ENCODE measurements at regions not wholly inside any gene's neighbourhood (a gene's known extent, or its start where the extent isn't known, plus 50 kb on each side); places are given as distances from the start of the nearest gene placed in this dataset.
A peak's percentile ranks its signal among the peaks of the same experiment; 100 is the strongest.

DNA sequence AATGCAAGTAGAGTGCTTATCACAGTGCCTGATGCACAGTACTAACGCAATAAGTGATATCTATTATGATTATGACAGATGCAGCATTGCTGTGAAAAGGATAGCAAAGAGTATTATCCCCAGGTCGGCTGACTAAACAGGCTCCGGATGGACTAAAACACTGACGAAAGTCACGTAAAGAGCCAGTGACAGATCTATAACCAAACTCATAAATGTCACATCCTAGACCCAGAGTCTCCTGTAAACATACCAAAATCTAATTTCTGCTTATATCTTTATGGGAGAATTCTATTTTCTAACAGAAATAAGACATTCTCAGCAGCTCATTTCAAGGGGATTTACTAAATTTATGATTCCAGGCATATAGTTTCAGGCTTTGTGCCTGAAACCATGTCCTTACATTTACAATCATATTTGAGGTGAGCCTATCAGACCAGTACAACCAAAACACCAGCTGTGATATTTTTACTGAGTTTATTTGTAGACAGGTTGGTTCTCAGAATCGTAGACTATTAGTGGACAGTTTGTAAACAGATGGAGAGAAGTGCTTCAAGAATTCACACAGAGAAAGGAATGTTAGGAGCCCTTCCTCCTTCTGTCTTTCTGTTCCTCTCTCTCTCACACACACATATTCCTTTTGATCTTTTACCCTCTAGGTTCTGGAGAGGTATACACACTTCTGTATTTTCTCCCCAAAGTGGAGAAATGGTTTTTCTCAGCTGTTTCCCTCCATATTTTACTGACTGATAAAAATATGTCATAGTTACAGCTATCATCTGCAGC, 52.4 kb upstream of the WDR26 start:
- Histone ChIP-seq H3K4me3 (no peak overlapping the region), H3K36me3 (no peaks in the 10 kb centered on the region), H3K27me3 (no peaks in the 10 kb centered on the region), H3K4me1 (no peaks in the 10 kb centered on the region), H3K27ac (no peak overlapping the region), H3K9me3 (no peaks in the 10 kb centered on the region)
- intact Hi-C loops (cut with DNase I): no loop called here
- WGBS (ENCODE audit: insufficient coverage, low coverage, low lambda C conversion rate, missing lambda C conversion rate): 69% methylated on average over 4 of the region's 6 CpGs
- TF ChIP-seq POLR2A (IDR thresholded peaks at IDR 0.05): no peak
- ATAC-seq: no peak
- no peak for DNase-seq

DNA sequence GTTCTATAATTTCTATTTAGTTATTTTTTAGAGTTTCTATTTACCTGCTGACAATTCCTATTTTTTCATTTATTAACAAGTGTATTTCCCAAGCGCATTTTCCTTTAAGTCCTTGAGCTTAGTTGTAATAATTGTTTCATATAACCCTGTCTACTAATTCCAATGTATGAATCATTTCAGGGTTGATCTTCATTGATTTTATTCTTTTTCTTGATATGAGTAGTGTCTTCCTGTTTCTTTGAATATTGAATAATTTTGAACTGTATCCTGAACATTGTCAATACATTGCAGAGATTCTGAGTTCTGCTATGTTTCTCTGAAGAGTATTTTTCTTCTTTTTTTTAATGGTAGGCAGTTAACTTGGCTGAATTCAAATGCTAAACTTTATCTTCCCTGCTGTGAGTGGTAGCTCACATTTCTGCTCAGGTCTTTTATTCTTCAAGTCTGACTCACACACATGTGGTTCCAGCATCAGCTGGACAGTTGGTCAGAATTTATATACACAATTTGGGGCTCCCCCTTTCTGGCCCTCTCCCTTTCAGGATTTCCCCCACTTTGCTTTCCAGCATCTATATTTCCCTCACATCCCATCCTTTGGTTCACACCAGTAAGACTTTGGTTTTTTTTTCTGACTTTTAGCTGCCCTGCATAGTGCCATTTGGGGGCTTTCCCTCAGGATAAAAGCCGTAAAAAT, 54.4 kb upstream of the WDR26 start:
- ATAC-seq (no peak), DNase-seq (no peak)
- Histone ChIP-seq H3K27me3 (no peaks in the 10 kb centered on the region), H3K36me3 (no peaks in the 10 kb centered on the region), H3K4me3 (no peak overlapping the region), H3K27ac (no peak overlapping the region), H3K9me3 (no peaks in the 10 kb centered on the region), H3K4me1 (no peaks in the 10 kb centered on the region)
- WGBS (ENCODE audit: insufficient coverage, low coverage, low lambda C conversion rate, missing lambda C conversion rate): 85% methylated on average over 2 of the region's 2 CpGs
- TF ChIP-seq, protein P1, sequence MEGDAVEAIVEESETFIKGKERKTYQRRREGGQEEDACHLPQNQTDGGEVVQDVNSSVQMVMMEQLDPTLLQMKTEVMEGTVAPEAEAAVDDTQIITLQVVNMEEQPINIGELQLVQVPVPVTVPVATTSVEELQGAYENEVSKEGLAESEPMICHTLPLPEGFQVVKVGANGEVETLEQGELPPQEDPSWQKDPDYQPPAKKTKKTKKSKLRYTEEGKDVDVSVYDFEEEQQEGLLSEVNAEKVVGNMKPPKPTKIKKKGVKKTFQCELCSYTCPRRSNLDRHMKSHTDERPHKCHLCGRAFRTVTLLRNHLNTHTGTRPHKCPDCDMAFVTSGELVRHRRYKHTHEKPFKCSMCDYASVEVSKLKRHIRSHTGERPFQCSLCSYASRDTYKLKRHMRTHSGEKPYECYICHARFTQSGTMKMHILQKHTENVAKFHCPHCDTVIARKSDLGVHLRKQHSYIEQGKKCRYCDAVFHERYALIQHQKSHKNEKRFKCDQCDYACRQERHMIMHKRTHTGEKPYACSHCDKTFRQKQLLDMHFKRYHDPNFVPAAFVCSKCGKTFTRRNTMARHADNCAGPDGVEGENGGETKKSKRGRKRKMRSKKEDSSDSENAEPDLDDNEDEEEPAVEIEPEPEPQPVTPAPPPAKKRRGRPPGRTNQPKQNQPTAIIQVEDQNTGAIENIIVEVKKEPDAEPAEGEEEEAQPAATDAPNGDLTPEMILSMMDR (IDR thresholded peaks at IDR 0.05): no peak
- no peak for TF ChIP-seq POLR2A (IDR thresholded peaks at IDR 0.05)
- intact Hi-C loops (cut with DNase I): no loop called here

DNA sequence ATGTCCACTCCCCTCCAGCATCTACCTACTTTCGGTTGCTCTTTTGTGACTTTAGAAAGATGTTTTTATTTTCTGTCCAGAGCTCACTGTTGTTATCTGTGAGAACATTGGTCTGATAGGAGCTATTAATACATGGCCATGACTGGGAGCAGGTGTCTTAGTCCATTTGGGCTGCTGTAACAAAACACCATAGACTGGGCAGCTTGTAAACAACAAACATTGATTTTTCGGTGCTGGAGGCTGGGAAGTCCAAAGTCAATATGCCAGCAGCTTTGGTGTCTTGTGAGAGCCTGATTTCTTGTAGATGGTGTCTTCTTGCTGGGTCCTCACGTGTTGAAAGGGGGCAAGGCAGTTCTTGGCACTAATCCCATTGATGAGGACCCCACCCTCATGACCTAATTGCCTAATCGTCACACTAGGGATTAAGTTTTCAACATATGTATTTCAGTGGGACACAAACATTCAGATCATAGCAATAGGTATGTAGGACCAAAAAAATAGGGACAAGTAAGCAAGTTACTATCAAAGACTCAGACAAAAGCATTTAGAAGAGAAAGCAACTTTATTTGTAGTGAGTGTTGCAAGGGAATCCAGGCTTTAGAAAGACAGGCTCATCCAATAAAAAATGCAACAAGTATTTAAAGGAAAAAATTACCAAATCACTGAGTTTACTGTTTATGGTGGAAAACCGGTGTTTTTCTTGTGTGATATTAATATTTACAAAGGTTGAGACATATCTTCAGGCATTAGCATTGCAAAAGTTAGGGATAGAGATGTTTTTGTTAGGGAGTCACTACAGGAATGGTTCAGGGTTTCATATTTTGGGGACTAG, 55.2 kb upstream of the WDR26 start:
- H3K4me3 ChIP-seq: no peak overlapping the region
- intact Hi-C loops (cut with DNase I): no loop called here
- WGBS (ENCODE audit: insufficient coverage, low coverage, low lambda C conversion rate, missing lambda C conversion rate): 57% methylated on average over 5 of the region's 5 CpGs
- peak in 1 of 4 donors; percentile 48 for ATAC-seq
- TF ChIP-seq, protein P1 (IDR thresholded peaks at IDR 0.05): no peak
- no peak for TF ChIP-seq POLR2A (IDR thresholded peaks at IDR 0.05)
- no peaks in the 10 kb centered on the region for H3K9me3 ChIP-seq
- H3K27ac ChIP-seq: no peak overlapping the region
- H3K36me3 ChIP-seq: no peaks in the 10 kb centered on the region
- H3K4me1 ChIP-seq: no peaks in the 10 kb centered on the region
- H3K27me3 ChIP-seq: no peaks in the 10 kb centered on the region
- DNase-seq: no peak

DNA sequence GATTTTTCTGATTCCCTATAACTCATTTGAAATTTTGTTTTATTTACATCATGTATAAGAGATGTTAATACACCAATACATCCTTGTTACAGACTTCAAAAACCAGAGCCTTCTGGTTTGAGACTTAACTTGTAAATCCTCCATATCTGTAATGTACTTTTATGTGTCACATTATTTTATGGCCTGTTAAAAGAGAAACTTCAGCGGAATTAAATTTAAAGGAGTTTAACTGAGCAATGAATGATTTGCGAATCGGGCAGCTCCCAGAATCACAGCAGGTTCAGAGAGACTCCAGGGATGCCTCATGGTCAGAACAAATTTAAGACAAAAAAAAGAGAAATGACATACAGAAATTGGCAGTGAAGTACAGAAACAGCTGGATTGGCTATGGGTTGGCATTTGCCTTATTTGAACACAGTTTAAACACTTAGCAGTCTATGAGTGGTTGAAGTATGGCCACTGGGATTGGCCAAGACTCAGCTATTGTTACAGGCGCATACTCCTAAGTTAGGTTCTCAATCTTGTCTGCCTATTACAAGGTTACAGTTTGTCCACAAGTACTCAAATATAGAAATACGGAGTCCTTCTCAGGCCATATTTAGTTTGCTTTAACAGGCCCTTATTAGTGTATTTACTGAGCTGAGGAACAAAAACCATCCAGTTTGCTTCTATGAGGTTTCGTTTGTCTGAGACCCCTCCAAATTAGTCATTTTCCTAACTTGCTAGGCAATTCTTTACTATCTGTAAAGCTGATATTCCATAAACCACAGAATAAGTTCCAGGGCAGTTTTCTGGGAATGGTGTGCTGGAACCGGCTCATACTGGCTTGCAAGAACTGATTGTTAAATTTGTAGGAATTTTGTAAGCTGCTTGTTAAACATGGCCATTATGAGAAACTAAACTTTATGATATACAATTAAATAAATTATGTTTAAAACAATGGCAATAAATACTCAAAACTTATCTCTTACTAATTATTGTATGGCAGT, 56.2 kb upstream of the WDR26 start:
- 93% methylated on average over 7 of the region's 7 CpGs for WGBS (ENCODE audit: insufficient coverage, low coverage, low lambda C conversion rate, missing lambda C conversion rate)
- no peak for TF ChIP-seq POLR2A (IDR thresholded peaks at IDR 0.05)
- TF ChIP-seq, protein P1 (IDR thresholded peaks at IDR 0.05): no peak
- no peak overlapping the region for H3K27ac ChIP-seq
- intact Hi-C loops (cut with DNase I): no loop called here
- DNase-seq (no peak), ATAC-seq (no peak)
- no peak overlapping the region for H3K4me3 ChIP-seq
- H3K9me3 ChIP-seq: no peaks in the 10 kb centered on the region
- H3K27me3 ChIP-seq: no peaks in the 10 kb centered on the region
- H3K36me3 ChIP-seq: no peaks in the 10 kb centered on the region
- no peaks in the 10 kb centered on the region for H3K4me1 ChIP-seq
